ENCODE measurements at regions not wholly inside any gene's neighbourhood (a gene's known extent, or its start where the extent isn't known, plus 50 kb on each side); places are given as distances from the start of the nearest gene placed in this dataset.
"Not testable (repeated sequence)": the region's sequence is repeated elsewhere in the genome, so short reads cannot be mapped to it uniquely, and the experiment has no call there.

GRCh38 chr1:159653201-159653600, 61.2 kb downstream of the CRP start:
- TF ChIP-seq POLR2AphosphoS5 (IDR thresholded peaks at IDR 0.05; ENCODE audit: low read depth) (no peak), GABPA (IDR thresholded peaks at IDR 0.05; ENCODE audit: low read depth) (no peak), SPI1 (IDR thresholded peaks at IDR 0.05; ENCODE audit: borderline replicate concordance, low read depth) (no peak), CTCF (IDR thresholded peaks at IDR 0.05; ENCODE audit: insufficient read depth, low read length) (no peak)
- TF ChIP-seq, protein P1, sequence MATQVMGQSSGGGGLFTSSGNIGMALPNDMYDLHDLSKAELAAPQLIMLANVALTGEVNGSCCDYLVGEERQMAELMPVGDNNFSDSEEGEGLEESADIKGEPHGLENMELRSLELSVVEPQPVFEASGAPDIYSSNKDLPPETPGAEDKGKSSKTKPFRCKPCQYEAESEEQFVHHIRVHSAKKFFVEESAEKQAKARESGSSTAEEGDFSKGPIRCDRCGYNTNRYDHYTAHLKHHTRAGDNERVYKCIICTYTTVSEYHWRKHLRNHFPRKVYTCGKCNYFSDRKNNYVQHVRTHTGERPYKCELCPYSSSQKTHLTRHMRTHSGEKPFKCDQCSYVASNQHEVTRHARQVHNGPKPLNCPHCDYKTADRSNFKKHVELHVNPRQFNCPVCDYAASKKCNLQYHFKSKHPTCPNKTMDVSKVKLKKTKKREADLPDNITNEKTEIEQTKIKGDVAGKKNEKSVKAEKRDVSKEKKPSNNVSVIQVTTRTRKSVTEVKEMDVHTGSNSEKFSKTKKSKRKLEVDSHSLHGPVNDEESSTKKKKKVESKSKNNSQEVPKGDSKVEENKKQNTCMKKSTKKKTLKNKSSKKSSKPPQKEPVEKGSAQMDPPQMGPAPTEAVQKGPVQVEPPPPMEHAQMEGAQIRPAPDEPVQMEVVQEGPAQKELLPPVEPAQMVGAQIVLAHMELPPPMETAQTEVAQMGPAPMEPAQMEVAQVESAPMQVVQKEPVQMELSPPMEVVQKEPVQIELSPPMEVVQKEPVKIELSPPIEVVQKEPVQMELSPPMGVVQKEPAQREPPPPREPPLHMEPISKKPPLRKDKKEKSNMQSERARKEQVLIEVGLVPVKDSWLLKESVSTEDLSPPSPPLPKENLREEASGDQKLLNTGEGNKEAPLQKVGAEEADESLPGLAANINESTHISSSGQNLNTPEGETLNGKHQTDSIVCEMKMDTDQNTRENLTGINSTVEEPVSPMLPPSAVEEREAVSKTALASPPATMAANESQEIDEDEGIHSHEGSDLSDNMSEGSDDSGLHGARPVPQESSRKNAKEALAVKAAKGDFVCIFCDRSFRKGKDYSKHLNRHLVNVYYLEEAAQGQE (IDR thresholded peaks at IDR 0.05; ENCODE audit: insufficient replicate concordance, low read depth), result no peak
- no peak for DNase-seq (ENCODE audit: low read depth in 1 of 2, low spot score in 1 of 2)
- no peak overlapping the region for H3K27ac ChIP-seq (replicated peaks)

GRCh38 chr1:159657477-159657876, 56.9 kb downstream of the CRP start:
- not testable (repeated sequence) for H3K27ac ChIP-seq (replicated peaks); H3K4me3 ChIP-seq (replicated peaks; ENCODE audit: insufficient read depth, low read length); H3K27me3 ChIP-seq (ENCODE audit: insufficient read depth, poor library complexity, severe bottlenecking); DNase-seq (ENCODE audit: low read depth in 1 of 2, low spot score in 1 of 2)

More at GRCh38 chr1:159653201-159653600, 61.2 kb downstream of the CRP start:
- Histone ChIP-seq H3K4me3 (replicated peaks; ENCODE audit: insufficient read depth, low read length) (no peak overlapping the region), H3K27me3 (ENCODE audit: insufficient read depth, poor library complexity, severe bottlenecking) (no peaks in the 10 kb centered on the region)
